H1 (cell line): ENCODE measurements at regions not wholly inside any gene's neighbourhood (a gene's known extent, or its start where the extent isn't known, plus 50 kb on each side); places are given as distances from the start of the nearest gene placed in this dataset.

Experiments used
- CTCF ChIA-PET: fragments of 300-600 bp; sonication (Branson Sonifier 250); formaldehyde crosslinking; loops from one replicate; lab custom pipeline; 2021; ENCODE audit not compliant: partially characterized antibody; lab: Charles Lee
- POLR2A ChIA-PET: fragments of 300-600 bp; sonication (Branson Sonifier 250); formaldehyde crosslinking; loops from one replicate; lab custom pipeline; 2021; ENCODE audit warnings: inconsistent platforms; ENCODE audit not compliant: partially characterized antibody; lab: Charles Lee
- DNase-seq, 2 experiments: peaks; one replicate each; pipeline versions ENCODE4 v3.0.0 to v3.0.0-alpha.2; 2010 to 2022; ENCODE audit warnings: low spot score in 2 of 2, low read depth in 1 of 2, mixed read lengths in 1 of 2
- FAIRE-seq: peaks from 2 replicates; lab custom pipeline; 2011; peaks lifted over from hg19 to GRCh38; lab: Jason Lieb, UNC
- H2AFZ ChIP-seq: 2 replicates; pipeline ENCODE4 v1.8.1; 2012; ENCODE audit warnings: low read length, inconsistent platforms
- H2AK5ac ChIP-seq: 2 replicates; pipeline ENCODE4 v1.6.1; 2013; ENCODE audit warnings: low read depth, low read length
- H2BK120ac ChIP-seq: replicated peaks from 2 replicates; pipeline ENCODE3; 2013; ENCODE audit warnings: low read depth, low read length, inconsistent platforms
- H2BK12ac ChIP-seq: 2 replicates; pipeline ENCODE4 v1.6.1; 2013; ENCODE audit warnings: low read depth, low read length
- H2BK15ac ChIP-seq: 2 replicates; pipeline ENCODE4 v1.6.1; 2013; ENCODE audit warnings: low read length
- H2BK20ac ChIP-seq: 2 replicates; pipeline ENCODE4 v1.6.1; 2013; ENCODE audit warnings: low read length
- H2BK5ac ChIP-seq: 2 replicates; pipeline ENCODE4 v1.6.1; 2013; ENCODE audit warnings: low read depth, low read length
- H3K14ac ChIP-seq: 2 replicates; pipeline ENCODE4 v1.6.1; 2013; ENCODE audit warnings: inconsistent platforms; ENCODE audit not compliant: insufficient read length
- H3K18ac ChIP-seq: 2 replicates; pipeline ENCODE4 v1.6.1; 2013; ENCODE audit warnings: low read length; ENCODE audit errors: extremely low read depth
- H3K23ac ChIP-seq: 2 replicates; pipeline ENCODE4 v1.6.1; 2013; ENCODE audit warnings: inconsistent platforms; ENCODE audit not compliant: insufficient read length
- H3K23me2 ChIP-seq: 2 replicates; pipeline ENCODE4 v1.6.1; 2013; ENCODE audit warnings: low read depth, low read length
- H3K27ac ChIP-seq: 2 replicates; pipeline ENCODE4 v1.6.1; 2011; ENCODE audit warnings: low read depth, low read length, inconsistent platforms
- H3K27me3 ChIP-seq, 4 experiments: replicated peaks in 1 of 4; 1 replicate in 1 of 4; 2 replicates in 3 of 4; pipeline versions ENCODE4 v1.6.1 to v1.8.1; 2011 to 2013; ENCODE audit warnings: low read length in 3 of 4, mild to moderate bottlenecking in 3 of 4, inconsistent platforms in 2 of 4, mixed read lengths in 2 of 4, moderate library complexity in 1 of 4; ENCODE audit not compliant: control insufficient read depth in 3 of 4, insufficient read depth in 3 of 4; ENCODE audit errors: extremely low read depth in 1 of 4
- H3K36me3 ChIP-seq, 4 experiments: 2 replicates each; pipeline versions ENCODE4 v1.6.1 to v1.8.1; 2011 to 2013; ENCODE audit warnings: mild to moderate bottlenecking in 4 of 4, low read length in 3 of 4, moderate library complexity in 2 of 4, control low read depth in 1 of 4, inconsistent platforms in 1 of 4; ENCODE audit not compliant: insufficient read depth in 4 of 4, control insufficient read depth in 2 of 4
- H3K4ac ChIP-seq: replicated peaks from 2 replicates; pipeline ENCODE3; 2013; ENCODE audit warnings: low read length, low read depth, mixed read lengths, inconsistent platforms; ENCODE audit not compliant: insufficient read length
- H3K4me1 ChIP-seq, 4 experiments: replicated peaks in 1 of 4; 1 replicate in 1 of 4; 2 replicates in 3 of 4; pipeline versions ENCODE4 v1.6.1 to v1.8.1; 2011 to 2013; ENCODE audit warnings: low read length in 3 of 4, inconsistent platforms in 2 of 4, mixed read lengths in 1 of 4; ENCODE audit not compliant: insufficient read depth in 4 of 4, control insufficient read depth in 3 of 4
- H3K4me2 ChIP-seq, 2 experiments: 2 replicates each; pipeline versions ENCODE4 v1.6.1 to v1.8.1; 2011 to 2013; ENCODE audit warnings: low read depth in 2 of 2, low read length in 2 of 2, control low read depth in 1 of 2, inconsistent platforms in 1 of 2, mild to moderate bottlenecking in 1 of 2; ENCODE audit not compliant: insufficient read depth in 1 of 2
- H3K4me3 ChIP-seq, 4 experiments: fragments of 200-600, 300-600 bp in 1 of 4; sonication (generic), shearing (Covaris generic), sonication (Bioruptor Twin) in 1 of 4; 2 replicates each; pipeline versions ENCODE4 v1.5.1 to v1.8.1; 2011 to 2016; ENCODE audit warnings: low read length in 4 of 4, low read depth in 3 of 4, control low read depth in 2 of 4, inconsistent platforms in 2 of 4, mild to moderate bottlenecking in 2 of 4, mixed read lengths in 1 of 4, moderate library complexity in 1 of 4; ENCODE audit not compliant: insufficient read depth in 2 of 4; ENCODE audit errors: extremely low read depth in 1 of 4
- H3K56ac ChIP-seq: replicated peaks from 2 replicates; pipeline ENCODE3; 2013; ENCODE audit warnings: low read depth, mild to moderate bottlenecking, mixed read lengths, low read length, inconsistent platforms; ENCODE audit not compliant: insufficient read length
- H3K79me1 ChIP-seq: 2 replicates; pipeline ENCODE4 v1.6.1; 2013; ENCODE audit warnings: low read depth, low read length, control low read depth
- H3K79me2 ChIP-seq, 2 experiments: 2 replicates each; pipeline versions ENCODE4 v1.6.1 to v1.8.1; 2012 to 2013; ENCODE audit warnings: low read length in 2 of 2, mild to moderate bottlenecking in 2 of 2, inconsistent platforms in 1 of 2; ENCODE audit not compliant: insufficient read depth in 2 of 2, control insufficient read depth in 1 of 2
- H3K9ac ChIP-seq, 4 experiments: replicated peaks in 1 of 4; 1 replicate in 1 of 4; 2 replicates in 3 of 4; pipeline versions ENCODE4 v1.6.1 to v1.8.1; 2011 to 2013; ENCODE audit warnings: low read depth in 3 of 4, low read length in 3 of 4, control low read depth in 2 of 4, mild to moderate bottlenecking in 2 of 4, moderate library complexity in 2 of 4, inconsistent platforms in 1 of 4; ENCODE audit errors: extremely low read depth in 1 of 4
- H3K9me3 ChIP-seq, 2 experiments: 2 replicates each; pipeline versions ENCODE4 v1.6.1 to v1.8.1; 2012 to 2013; ENCODE audit warnings: mild to moderate bottlenecking in 2 of 2, moderate library complexity in 2 of 2, control low read depth in 1 of 2, inconsistent platforms in 1 of 2, low read depth in 1 of 2, low read length in 1 of 2, mixed read lengths in 1 of 2; ENCODE audit not compliant: insufficient read depth in 2 of 2
- H4K20me1 ChIP-seq, 2 experiments: replicated peaks in 1 of 2; 2 replicates each; pipeline versions ENCODE3 to v1.8.1; 2011 to 2013; ENCODE audit warnings: inconsistent platforms in 2 of 2, low read length in 2 of 2, mild to moderate bottlenecking in 1 of 2; ENCODE audit not compliant: insufficient read depth in 2 of 2, control insufficient read depth in 1 of 2
- H4K5ac ChIP-seq: 2 replicates; pipeline ENCODE4 v1.6.1; 2013; ENCODE audit warnings: low read length, low read depth, mixed read lengths, inconsistent platforms; ENCODE audit not compliant: insufficient read length
- H4K8ac ChIP-seq: 2 replicates; pipeline ENCODE4 v1.8.0; 2013; ENCODE audit warnings: mild to moderate bottlenecking, moderate library complexity, low read length, inconsistent platforms; ENCODE audit not compliant: insufficient read depth; ENCODE audit errors: extremely low read depth
- H4K91ac ChIP-seq: replicated peaks from 2 replicates; pipeline ENCODE3; 2013; ENCODE audit warnings: low read length, mixed read lengths, inconsistent platforms; ENCODE audit not compliant: insufficient read length
- BCL11A ChIP-seq, 2 experiments: IDR thresholded peaks; one replicate each; pipeline ENCODE4 v1.6.1; 2011; ENCODE audit warnings: low read depth in 2 of 2, low read length in 2 of 2, mild to moderate bottlenecking in 2 of 2
- RAD21 ChIP-seq, 2 experiments: IDR thresholded peaks in 1 of 2; conservative IDR thresholded peaks in 1 of 2; 2 replicates each; pipeline ENCODE4 v1.6.1; 2011; ENCODE audit warnings: low read depth in 2 of 2, low read length in 2 of 2, improper control_type of control experiment in 1 of 2, inconsistent platforms in 1 of 2, mild to moderate bottlenecking in 1 of 2, moderate library complexity in 1 of 2
- SIN3A ChIP-seq, 2 experiments: IDR thresholded peaks in 1 of 2; conservative IDR thresholded peaks in 1 of 2; 2 replicates each; pipeline ENCODE4 v1.6.1; 2011 to 2012; ENCODE audit warnings: low read length in 2 of 2, improper control_type of control experiment in 1 of 2, low read depth in 1 of 2, mild to moderate bottlenecking in 1 of 2
- SIRT6 ChIP-seq: IDR thresholded peaks from one replicate; pipeline ENCODE4 v1.7.1; 2012; ENCODE audit warnings: low read length, inconsistent platforms
- WGBS, 2 experiments: shearing (Covaris generic) in 1 of 2; methylation state at CpG; one replicate each; pipeline versions ENCODE4 v1.1.6 to v1.1.7; 2013 to 2015; ENCODE audit warnings: low lambda C conversion rate in 2 of 2, mixed read lengths in 2 of 2, inconsistent platforms in 1 of 2, low coverage in 1 of 2, missing lambda C conversion rate in 1 of 2; ENCODE audit not compliant: insufficient replicate concordance in 2 of 2, insufficient coverage in 1 of 2, insufficient read length in 1 of 2; ENCODE audit errors: extremely low coverage in 1 of 2, missing lambda C conversion rate in 1 of 2; 5-methylcytosine and 5-hydroxymethylcytosine counted together

DNA sequence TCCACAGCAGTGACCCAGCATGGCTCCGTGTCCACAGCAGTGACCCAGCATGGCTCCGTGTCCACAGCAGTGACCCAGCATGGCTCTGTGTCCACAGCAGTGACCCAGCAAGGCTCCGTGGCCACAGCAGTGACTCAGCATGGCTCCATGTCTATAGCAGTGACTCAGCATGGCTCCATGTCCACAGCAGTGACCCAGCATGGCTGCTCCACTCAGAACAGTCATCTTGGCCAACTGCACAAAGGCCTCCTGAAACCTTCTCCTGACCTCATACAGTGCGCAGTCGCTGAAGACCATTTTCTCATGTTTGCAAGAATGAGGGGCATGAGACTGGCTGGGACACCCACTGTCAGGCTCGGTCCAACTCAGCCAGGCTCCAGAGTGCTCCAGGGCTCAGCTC is 333.4 kb upstream of the RAB6C start:
- Histone ChIP-seq H4K5ac (no peak overlapping the region), H3K18ac (no peak overlapping the region), H3K23me2 (no peaks in the 10 kb centered on the region), H4K20me1 (no peaks in the 10 kb centered on the region), H4K91ac (no peak overlapping the region), H3K4me2 (no peak overlapping the region), H3K4ac (no peak overlapping the region), H3K9ac (no peak overlapping the region), H3K27ac (no peak overlapping the region), H3K79me2 (no peaks in the 10 kb centered on the region), H3K27me3 (no peaks in the 10 kb centered on the region), H2AK5ac (no peak overlapping the region), H3K9me3 (no peaks in the 10 kb centered on the region), H4K8ac (no peak overlapping the region), H2BK12ac (no peak overlapping the region), H3K56ac (no peak overlapping the region), H3K14ac (no peak overlapping the region), H3K23ac (no peak overlapping the region), H2BK15ac (no peak overlapping the region), H3K4me1 (peaks cover 0 to 5% (median 3%) of the 10 kb centered on the region in 4 experiments; a peak in 3 of 7 replicates), H3K79me1 (no peaks in the 10 kb centered on the region), H2BK120ac (no peak overlapping the region), H2BK20ac (no peak overlapping the region), H2AFZ (no peak overlapping the region), H3K36me3 (no peaks in the 10 kb centered on the region), H2BK5ac (no peak overlapping the region), H3K4me3 (no peak overlapping the region)
- ChIA-PET CTCF (no interaction called here), POLR2A (no interaction called here)
- TF ChIP-seq RAD21 (IDR thresholded peaks at IDR 0.05 in 1 of 2, conservative IDR thresholded peaks at IDR 0.05 in 1 of 2; ENCODE audit: low read depth in 2 of 2, low read length in 2 of 2) (no peak), SIN3A (conservative IDR thresholded peaks at IDR 0.05 in 1 of 2, IDR thresholded peaks at IDR 0.05 in 1 of 2; ENCODE audit: low read depth in 1 of 2, low read length in 2 of 2) (no peak), SIRT6 (no peak), BCL11A (IDR thresholded peaks at IDR 0.05; ENCODE audit: low read depth in 2 of 2, low read length in 2 of 2) (no peak)
- FAIRE-seq (no peak), DNase-seq (no peak)
- 96% methylated on average over 6 of the region's 6 CpGs; no CpG with 5 or more reads in 1 of the 2 experiments for WGBS, 2 experiments
